ENCODE measurements at regions not wholly inside any gene's neighbourhood (a gene's known extent, or its start where the extent isn't known, plus 50 kb on each side); places are given as distances from the start of the nearest gene placed in this dataset.

DNA sequence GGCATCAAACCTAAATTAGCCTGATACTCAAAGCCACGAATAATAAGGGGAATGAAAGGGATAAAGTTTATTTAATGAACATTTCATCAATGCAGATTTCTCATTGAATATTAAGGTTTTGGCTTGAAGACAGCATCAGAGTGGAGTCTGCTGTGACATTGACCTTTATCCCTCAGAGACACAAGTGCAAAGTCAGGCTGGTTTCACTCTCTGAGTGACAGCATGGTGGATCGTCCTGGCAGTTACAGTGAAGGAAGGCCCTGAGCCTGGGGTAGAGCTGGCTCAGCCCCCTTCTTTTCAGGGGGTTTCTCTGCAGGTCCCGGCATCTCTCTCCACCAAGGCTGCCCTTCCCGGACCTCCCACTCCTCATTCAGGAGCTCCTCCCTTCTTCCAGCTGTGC lies 503.1 kb downstream of the PREX1 start:
- TF ChIP-seq POLR2A (IDR thresholded peaks at IDR 0.05; ENCODE audit: low read depth, low read length) (no peak), POLR2AphosphoS5 (IDR thresholded peaks at IDR 0.05; ENCODE audit: low read depth, low read length) (no peak)
